ENCODE measurements at regions not wholly inside any gene's neighbourhood (a gene's known extent, or its start where the extent isn't known, plus 50 kb on each side); places are given as distances from the start of the nearest gene placed in this dataset.

- intact Hi-C loops (cut with micrococcal nuclease; ENCODE audit: unreplicated experiment) (no loop called here), in situ Hi-C loops (cut with MboI) (no loop called here)
- H2AFZ ChIP-seq (ENCODE audit: control insufficient read depth, low read depth, low read length): no peak overlapping the region
- no peaks in the 10 kb centered on the region for H4K20me1 ChIP-seq (ENCODE audit: control insufficient read depth, insufficient read depth)
- TF ChIP-seq SUZ12 (IDR thresholded peaks at IDR 0.05; ENCODE audit: unreplicated experiment) (no peak), CBX3 (IDR thresholded peaks at IDR 0.05; ENCODE audit: borderline replicate concordance, low read depth) (no peak), POLR2A (IDR thresholded peaks at IDR 0.05; ENCODE audit: low read depth, low read length) (no peak), CEBPZ (IDR thresholded peaks at IDR 0.05; ENCODE audit: low read depth, low read length) (no peak), SUPT20H (IDR thresholded peaks at IDR 0.05; ENCODE audit: borderline replicate concordance, control insufficient read depth, low read depth, low read length) (no peak), CREB1 (IDR thresholded peaks at IDR 0.05; ENCODE audit: low read depth) (no peak), MAX (IDR thresholded peaks at IDR 0.05; ENCODE audit: low read depth, low read length) (no peak), MYC (IDR thresholded peaks at IDR 0.05; ENCODE audit: insufficient read depth, insufficient read length, insufficient replicate concordance, low read length, severe bottlenecking) (no peak), CBX5 (IDR thresholded peaks at IDR 0.05; ENCODE audit: low read depth) (no peak), CREM (IDR thresholded peaks at IDR 0.05; ENCODE audit: low read depth) (no peak), ZNF217 (IDR thresholded peaks at IDR 0.05) (no peak), ZNF274 (IDR thresholded peaks at IDR 0.05; ENCODE audit: insufficient read depth, insufficient read length) (no peak), TCF7 (IDR thresholded peaks at IDR 0.05; ENCODE audit: borderline replicate concordance) (no peak), DPF2 (IDR thresholded peaks at IDR 0.05) (no peak), ASH2L (IDR thresholded peaks at IDR 0.05; ENCODE audit: borderline replicate concordance, low read depth) (no peak), PML (IDR thresholded peaks at IDR 0.05; ENCODE audit: low read length) (no peak)
- H3K9me3 ChIP-seq (replicated peaks; ENCODE audit: control insufficient read depth, insufficient read depth, low read length): no peaks in the 10 kb centered on the region
- no peaks in the 10 kb centered on the region for H3K4me1 ChIP-seq (ENCODE audit: control insufficient read depth, insufficient read depth, low read length)
- no peak overlapping the region for H3K4me3 ChIP-seq
- H3K79me2 ChIP-seq (ENCODE audit: control insufficient read depth, insufficient read depth, low read length): no peaks in the 10 kb centered on the region
- FAIRE-seq (no peak), ATAC-seq (no peak), DNase-seq (ENCODE audit: low read depth, low spot score) (no peak)
- SMC1A ChIA-PET (ENCODE audit: uncharacterized antibody, unreplicated experiment): interaction anchor here (1.0 to 1.3 kb wide), 2 partner anchors 17 to 20 kb away, joined by 4 read pairs; no protein-coding TSS in a partner anchor
- POLR2A ChIA-PET: no interaction called here
- no peak overlapping the region for H3K4me2 ChIP-seq (ENCODE audit: control insufficient read depth, insufficient read depth)
- no peaks in the 10 kb centered on the region for H3K27me3 ChIP-seq (replicated peaks in 1 of 2; ENCODE audit: control insufficient read depth in 2 of 2, insufficient read depth in 2 of 2, low read length in 1 of 2)
- no peak overlapping the region for H3K9ac ChIP-seq (ENCODE audit: control insufficient read depth, insufficient read depth, low read length)
- CTCF ChIA-PET: interaction anchor here (1.2 to 1.6 kb wide), 4 partner anchors 10 to 36 kb away, joined by 4 to 6 read pairs (median 4); no protein-coding TSS in a partner anchor
- no TSS peak for BruUV-seq (replicated peaks)
- RAD21 ChIA-PET (ENCODE audit: unreplicated experiment): no interaction called here
- H3K27ac ChIP-seq (ENCODE audit: control insufficient read depth, insufficient read depth): no peak overlapping the region
- no peaks in the 10 kb centered on the region for H3K36me3 ChIP-seq (ENCODE audit: control insufficient read depth in 2 of 2, insufficient read depth in 2 of 2, low read length in 1 of 2)
- WGBS (ENCODE audit: insufficient coverage, insufficient replicate concordance, low lambda C conversion rate, missing lambda C conversion rate): 63% methylated on average over 2 of the region's 2 CpGs
Measured at GRCh38 chr7:17044861-17045260, 163.1 kb upstream of the AGR3 start.
